CD4-positive, alpha-beta T cell treated with Interferon gamma for 1 hour (primary cell): ENCODE measurements at regions not wholly inside any gene's neighbourhood (a gene's known extent, or its start where the extent isn't known, plus 50 kb on each side); places are given as distances from the start of the nearest gene placed in this dataset.
A peak's percentile ranks its signal among the peaks of the same experiment; 100 is the strongest.
"Not testable (repeated sequence)": the region's sequence is repeated elsewhere in the genome, so short reads cannot be mapped to it uniquely, and the experiment has no call there.

ENCODE experiments used
- DNase-seq: peaks from one replicate; pipeline ENCODE4 v3.0.0-alpha.2; 2020

GRCh38 chr6:26267083-26267589, 97.9 kb upstream of the BTN3A2 start:
- DNase-seq, result no peak

- DNase-seq, result no peak
These were observed 96.2 kb upstream of the BTN3A2 start for GRCh38 chr6:26268659-26269402.

- DNase-seq, result no peak
These were observed 95.2 kb upstream of the BTN3A2 start for GRCh38 chr6:26269531-26270485.

- no peak for DNase-seq
These were observed 94.5 kb upstream of the BTN3A2 start for GRCh38 chr6:26270486-26270861.

GRCh38 chr6:26270903-26271667, 93.9 kb upstream of the BTN3A2 start:
- peak; percentile 76 for DNase-seq

GRCh38 chr6:26271668-26272024, 93.4 kb upstream of the BTN3A2 start:
- no peak for DNase-seq

- peak; percentile 43 for DNase-seq
These were observed 92.8 kb upstream of the BTN3A2 start for GRCh38 chr6:26272171-26272637.

- peak; percentile 18 for DNase-seq
These were observed 91.1 kb upstream of the BTN3A2 start for GRCh38 chr6:26273673-26274588.

GRCh38 chr6:26275663-26276062, 89.3 kb upstream of the BTN3A2 start:
- DNase-seq, result no peak

- no peak for DNase-seq
These were observed 88.0 kb upstream of the BTN3A2 start for GRCh38 chr6:26276841-26277648.

- no peak for DNase-seq
These were observed 86.5 kb upstream of the BTN3A2 start for GRCh38 chr6:26278536-26278935.

- DNase-seq, result not testable (repeated sequence)
These were observed 85.6 kb upstream of the BTN3A2 start for GRCh38 chr6:26279371-26279770.

- no peak for DNase-seq
These were observed 84.6 kb upstream of the BTN3A2 start for GRCh38 chr6:26280407-26280806.

- peak; percentile 54 for DNase-seq
These were observed 80.4 kb upstream of the BTN3A2 start for GRCh38 chr6:26284537-26285142.

GRCh38 chr6:26285143-26286134, 79.6 kb upstream of the BTN3A2 start:
- DNase-seq, result peak; percentile 97

GRCh38 chr6:26286168-26286877, 78.7 kb upstream of the BTN3A2 start:
- peak; percentile 81 for DNase-seq

- no peak for DNase-seq
These were observed 76.8 kb upstream of the BTN3A2 start for GRCh38 chr6:26288155-26288554.

GRCh38 chr6:26290941-26291340, 74.1 kb upstream of the BTN3A2 start:
- DNase-seq, result no peak
